ENCODE measurements at regions not wholly inside any gene's neighbourhood (a gene's known extent, or its start where the extent isn't known, plus 50 kb on each side); places are given as distances from the start of the nearest gene placed in this dataset.
A peak's percentile ranks its signal among the peaks of the same experiment; 100 is the strongest.

DNA sequence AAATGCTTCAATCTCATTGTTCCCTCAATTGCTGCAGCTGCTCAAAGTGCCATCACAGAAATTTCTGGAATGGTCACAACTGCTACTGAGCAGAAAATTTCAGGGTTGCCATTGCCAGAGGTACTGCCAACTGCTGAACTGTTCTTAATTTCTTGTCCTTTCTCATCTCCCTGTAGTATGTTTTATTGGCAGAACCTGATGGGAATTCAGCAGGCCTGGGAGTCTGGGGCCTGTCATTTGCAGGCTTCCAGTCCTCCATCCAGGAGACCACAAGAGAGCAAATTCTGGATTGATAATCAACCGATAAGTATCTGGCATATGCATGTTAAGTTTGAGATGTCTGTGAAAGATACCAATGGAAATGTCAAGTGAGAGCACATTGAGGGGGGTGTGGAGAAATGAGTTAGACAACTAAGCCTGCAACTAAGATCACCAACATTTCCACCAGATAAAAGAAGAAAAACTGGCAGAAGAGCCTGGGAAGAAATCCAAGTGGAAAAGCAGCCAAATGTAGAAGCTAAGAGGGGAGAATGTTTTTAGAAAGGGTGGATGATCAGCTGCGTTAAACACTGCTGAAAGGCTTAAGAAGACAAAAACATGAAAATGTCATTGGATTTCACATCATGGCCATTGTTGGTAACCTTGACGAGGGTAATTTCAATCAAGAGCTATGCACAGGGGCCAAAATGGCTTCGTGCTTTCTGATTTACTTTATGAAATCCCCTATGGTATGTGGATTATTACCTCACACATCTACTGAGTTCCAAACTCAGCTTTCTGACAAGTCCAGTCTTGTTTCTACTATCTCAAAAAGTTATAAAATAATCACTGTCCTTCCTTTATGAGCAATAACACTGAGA is 648.1 kb downstream of the PLPP3 start:
- no peak for DNase-seq (ENCODE audit: low read depth)

DNA sequence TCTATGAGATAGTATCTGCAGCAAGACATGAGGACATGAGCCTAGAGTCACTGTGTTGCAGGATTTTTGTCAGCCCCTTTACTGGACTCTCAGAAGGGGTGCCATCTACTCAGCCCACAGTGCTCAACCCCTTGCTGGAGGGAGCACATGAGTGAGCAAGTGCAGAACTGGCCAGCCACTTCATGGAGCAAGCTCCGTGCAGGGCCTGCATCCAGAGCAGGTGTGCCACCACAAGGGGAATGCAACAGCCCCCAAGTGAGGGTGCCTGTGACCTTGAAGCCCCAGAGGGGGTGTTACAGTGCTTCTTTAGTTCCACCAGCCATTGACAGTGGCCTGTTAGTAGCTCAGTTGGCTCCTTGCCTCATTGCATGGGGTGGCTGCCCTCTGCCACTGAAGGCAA is 649.7 kb downstream of the PLPP3 start:
- DNase-seq (ENCODE audit: low read depth) = no peak

DNA sequence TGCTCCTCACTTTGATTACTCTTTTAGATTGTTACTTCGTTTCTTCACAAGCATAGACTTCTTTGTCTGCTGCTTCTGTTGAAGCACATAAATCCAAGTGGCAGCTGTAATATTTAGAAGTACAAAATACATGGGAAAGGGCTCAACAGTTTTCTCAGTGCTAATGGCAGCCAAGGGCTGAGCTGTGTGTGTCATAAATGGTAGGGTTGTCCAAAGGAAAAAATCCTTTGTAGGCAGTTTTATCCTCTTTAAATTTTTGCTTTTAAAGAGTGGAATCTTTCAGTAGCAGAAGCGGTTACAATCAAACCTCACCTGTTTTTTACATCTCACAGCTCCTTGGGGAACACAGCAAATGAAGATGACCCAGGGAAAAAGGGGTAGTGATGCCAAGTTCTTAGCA is 650.8 kb downstream of the PLPP3 start:
- no peak for DNase-seq (ENCODE audit: low read depth)

DNA sequence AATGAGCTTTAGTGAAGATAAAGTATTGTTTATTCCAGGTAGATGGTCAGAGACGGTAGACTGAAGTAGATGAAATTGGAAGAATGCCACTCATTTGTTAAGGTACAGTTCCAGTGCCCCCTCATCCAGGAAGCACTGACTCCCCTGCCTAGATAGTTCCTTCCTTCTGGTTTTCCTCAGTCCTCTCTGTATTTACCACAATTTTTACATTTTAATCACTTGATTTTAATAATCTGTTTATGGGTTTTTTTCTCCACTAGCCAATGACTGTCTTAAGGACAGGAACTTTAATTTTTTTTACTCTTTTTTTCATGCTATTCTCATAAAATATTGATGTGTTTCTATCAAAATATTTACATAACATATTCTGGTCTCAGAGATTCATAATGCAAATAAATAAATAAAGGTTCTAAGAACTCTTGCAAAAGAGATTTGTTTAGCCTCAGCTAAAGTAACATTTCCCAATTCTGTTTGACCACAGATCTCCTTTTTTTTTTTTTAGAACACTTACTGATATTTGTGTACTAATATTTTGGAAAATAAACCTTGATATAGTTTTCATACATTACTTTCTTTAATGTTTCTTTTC is 651.6 kb downstream of the PLPP3 start:
- DNase-seq (ENCODE audit: low read depth) = no peak

DNA sequence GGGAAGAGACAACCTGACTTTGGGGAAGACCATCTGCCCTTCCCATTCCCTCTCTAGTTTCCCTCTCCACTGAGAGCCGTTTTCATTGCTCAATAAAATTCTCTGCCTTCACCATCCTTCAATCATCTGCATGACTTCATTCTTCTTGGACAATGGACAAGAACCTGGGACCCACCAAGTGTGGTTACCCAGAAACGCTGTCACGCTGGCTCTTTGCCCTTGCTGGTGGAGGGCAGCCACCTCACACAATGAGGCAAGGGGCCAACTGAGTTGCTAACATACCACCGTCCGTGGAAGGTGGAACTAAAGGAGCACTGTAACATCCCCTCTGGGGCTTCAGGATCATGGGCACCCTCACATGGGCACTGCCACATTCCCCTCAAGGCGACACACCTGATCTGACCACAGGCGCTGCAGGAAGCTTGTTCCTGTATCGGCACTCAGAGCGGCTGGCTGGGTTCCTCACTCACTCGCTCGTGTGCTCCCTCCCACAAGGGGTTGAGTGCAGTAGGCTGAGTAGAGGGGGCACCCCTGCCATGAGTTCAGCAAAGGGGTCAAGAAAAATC is 652.4 kb downstream of the PLPP3 start:
- DNase-seq (ENCODE audit: low read depth) = no peak

DNA sequence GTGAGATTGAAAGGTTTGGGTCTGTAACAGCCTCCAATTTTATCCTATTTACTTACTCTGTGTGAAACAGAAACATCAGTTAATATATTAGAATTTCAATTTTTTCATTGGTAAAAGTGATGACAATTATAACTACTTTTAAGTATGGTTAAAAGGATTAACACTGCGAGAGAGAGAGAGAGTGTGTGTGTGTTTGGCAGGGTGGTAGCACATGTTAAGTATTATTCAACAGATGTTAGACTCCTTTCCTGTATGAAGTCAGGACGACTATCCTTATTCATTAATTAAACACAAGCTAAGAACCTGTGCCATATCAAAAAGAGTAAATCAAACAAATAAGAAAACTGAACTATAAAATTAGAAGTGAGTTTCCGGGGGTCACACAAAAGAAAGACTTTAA is 662.5 kb downstream of the PLPP3 start:
- DNase-seq (ENCODE audit: low read depth) = no peak

DNA sequence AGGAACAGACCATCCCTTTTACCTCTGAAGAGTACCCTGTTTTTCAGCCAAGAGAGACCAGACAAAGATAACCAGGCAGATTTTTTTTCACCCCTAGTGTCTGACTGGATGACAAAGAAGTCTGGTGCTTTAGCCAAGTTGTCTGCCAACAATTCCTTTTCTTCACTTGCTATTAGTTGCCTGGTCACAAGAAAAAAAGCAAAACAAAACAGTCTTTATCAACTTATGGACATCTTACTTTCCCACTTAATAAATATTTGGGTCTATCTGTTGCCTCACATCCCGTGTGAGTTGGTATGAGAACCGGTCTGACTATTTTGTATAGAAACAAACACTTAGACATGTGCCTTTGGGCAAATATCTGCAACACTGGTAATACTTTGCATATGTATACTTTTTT is 662.9 kb downstream of the PLPP3 start:
- peak; percentile 55 for DNase-seq (ENCODE audit: low read depth)

DNA sequence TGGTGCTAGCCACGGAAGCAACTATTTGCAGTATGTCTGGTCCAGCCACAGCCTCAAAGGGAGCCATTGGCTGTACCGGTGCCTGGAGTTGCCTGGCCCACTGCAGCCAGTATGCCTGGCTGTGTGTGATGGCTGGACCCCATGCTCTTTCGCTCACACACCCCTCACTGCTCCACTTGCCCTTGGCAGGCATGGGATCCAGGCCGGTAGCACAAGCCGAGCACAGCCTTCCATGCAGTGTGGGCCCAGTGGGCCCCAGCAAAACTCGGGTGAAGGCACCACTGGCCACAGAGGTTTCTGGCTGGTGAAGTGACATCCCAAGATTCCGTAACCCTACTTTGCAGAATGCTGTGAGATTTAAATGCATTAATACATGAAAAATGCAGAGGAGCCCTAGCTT is 665.8 kb downstream of the PLPP3 start:
- DNase-seq (ENCODE audit: low read depth) = no peak

DNA sequence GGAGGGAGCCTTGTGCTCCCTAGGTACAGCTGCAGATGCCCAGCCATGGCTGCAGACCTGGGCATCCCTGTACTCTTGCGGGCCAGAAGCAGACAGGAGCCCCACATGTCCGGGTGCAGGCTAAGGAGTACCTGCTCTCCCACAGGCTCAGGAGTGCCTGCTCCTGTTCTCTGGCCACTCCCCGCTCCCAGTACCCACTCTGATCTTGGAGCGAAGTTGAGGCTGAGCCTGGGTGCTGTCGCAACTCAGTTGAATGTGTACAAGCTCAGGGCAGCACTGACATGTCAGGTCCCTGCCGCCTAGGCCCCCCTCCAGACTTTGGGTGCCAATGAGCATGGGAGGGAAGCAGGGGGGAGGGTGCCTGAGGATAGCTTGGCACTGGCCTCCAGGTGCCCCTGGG is 666.9 kb downstream of the PLPP3 start:
- no peak for DNase-seq (ENCODE audit: low read depth)

DNA sequence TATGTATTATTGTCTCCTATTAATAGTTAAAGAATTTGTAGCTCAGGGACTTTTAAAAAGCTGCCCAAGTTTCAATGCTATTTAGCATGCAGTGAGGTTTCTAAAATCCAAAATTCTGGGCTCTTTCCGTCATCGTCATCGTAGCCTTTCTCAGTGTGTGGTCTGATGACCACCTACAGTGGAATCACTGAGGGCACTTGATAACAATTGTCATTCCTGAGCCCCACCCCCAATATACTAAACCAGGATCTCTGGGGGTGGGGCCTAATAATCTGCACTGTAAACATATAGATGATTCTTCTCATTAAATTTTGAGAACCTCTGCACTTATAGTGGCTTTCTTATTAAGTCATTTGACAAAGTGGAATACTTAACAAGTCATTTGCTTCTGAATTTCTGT is 674.8 kb downstream of the PLPP3 start:
- no peak for DNase-seq (ENCODE audit: low read depth)

DNA sequence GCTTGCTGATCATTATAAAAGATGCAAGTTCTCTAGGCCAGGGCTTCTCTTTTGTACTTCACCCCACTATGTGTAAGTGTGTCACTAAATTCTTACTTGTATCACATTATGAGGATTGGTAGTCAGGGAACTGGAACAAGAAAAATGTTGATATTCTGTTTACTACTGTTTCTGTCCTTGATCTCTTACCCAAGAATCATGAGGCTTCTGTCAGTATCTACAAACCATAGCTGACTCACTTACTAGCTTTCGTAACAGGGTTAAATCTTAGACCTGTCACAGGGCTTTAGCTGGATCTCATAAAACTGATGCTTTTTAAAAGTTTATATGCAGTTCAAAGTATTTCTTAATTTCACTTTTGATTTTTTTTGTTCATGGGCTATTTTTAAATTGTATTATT is 681.2 kb downstream of the PLPP3 start:
- DNase-seq (ENCODE audit: low read depth) = peak; percentile 86

DNA sequence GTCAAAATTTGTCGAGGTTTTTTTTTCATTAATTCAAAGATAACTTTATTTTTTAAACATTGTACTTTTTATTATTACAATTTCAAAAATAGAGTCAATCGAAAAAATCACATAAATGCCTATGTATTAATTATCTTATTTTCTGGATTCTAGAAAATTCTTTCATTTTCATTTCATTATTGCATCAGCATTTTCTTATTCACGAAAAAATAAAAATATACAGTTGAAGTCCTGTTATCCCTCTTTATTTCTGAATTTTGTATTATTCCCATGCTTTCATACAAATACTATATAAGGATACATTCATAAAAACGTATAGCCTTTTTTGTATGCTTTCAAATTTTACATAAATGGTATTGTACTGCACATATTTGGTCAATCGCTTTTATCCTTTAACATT is 681.0 kb upstream of the USP24 start:
- no peak for DNase-seq (ENCODE audit: low read depth)

DNA sequence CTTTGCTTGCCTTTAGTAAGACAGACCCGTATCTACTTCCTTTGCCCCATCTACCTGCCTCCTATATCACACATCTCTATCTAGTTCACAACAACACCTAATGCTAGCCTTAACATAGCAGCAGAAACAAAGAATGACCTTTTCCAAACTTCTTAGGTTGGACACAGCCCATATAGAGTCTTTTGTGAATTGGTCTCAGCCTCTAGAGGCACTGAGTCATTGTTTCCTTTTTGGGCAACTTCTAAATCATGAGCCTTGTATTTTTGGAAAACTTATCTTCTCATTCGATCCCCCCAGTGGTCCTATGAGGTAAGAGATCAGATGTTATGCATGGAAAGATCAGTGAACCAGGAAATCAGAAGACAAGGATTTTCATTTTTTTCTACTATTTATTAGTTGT is 679.4 kb upstream of the USP24 start:
- no peak for DNase-seq (ENCODE audit: low read depth)

DNA sequence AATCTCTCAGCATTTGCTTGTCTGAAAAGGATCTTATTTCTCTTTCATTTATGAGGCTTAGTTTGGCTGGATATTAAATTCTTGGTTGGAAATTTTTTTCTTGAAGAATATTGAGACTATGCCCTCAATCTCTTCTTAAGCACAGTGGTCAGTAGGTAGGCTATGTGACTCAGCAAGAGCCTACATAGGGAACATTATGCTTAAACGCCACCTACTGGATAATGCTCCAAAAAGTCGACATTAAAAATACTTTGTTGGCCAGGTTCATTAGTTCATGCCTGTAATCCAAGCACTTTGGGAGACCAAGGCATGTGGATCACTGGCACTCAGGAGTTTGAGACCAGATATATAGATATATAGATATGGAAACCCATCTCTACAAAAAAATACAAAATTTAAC is 678.0 kb upstream of the USP24 start:
- DNase-seq (ENCODE audit: low read depth) = no peak

DNA sequence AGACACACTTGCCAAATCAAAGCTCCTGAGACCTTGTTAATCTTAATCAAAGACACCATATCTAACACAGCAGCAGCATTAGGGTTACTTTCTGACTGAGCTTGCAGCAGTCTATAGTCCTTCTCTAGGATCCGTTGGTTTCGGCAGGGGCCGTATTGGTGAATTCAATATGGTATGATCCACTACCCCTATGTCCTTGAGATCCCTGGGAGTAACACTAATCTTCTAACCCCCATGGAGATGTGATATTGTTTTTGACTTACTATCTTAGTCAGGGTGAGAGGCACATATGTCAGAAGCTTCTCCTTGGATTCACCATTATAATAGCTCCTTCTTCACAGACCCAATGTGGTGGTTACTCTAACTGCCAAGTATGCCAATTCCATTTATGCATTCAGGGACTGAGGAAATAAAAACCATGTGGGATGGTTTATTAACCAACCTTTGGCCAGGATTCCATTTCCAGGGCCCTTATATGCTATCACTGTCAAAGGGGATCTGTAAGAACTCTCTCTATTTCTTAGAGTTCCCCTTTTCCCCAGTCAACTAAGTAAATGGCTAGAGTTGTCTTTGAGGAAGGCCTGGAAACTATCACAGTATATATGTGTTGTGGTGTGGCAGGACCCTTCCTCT is 673.6 kb upstream of the USP24 start:
- DNase-seq (ENCODE audit: low read depth) = no peak

DNA sequence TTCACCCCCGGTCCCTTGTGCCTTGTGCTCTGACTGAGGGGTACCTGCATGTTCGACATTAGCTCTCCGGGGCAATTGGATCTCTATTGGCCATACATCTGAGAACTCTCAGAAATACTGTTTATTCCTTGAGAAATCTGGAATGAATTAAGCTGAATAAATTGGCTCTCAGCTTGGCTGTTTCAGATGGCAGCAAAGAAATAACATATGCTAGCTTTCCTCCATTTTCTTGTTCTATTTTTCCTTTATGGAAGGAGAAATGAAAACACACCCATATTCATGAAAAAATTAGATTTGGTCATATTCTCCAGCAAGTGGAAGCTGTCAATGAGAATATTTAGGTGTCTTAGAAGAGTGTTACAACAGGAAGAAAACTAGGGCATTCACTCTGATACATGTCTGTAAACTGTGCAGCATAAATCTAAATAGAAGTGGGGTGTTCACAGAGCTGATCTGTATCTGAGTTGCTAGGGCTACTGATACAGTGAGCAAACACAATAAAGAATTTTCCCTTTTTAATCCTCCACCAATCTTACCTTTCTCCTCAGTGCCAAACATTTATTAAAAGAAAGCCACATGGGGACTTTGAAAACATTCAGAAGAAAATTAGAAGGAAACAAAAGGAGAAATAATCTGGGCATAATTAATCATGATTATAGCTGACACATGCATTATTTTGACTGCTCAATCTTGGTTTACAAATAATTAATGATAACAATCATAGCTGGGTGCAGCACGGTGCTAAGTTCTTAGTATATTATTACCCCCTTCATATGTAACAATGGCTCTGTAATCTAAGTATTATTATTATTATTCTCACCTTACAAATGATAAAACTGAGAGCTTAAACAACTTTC is 671.9 kb upstream of the USP24 start:
- DNase-seq (ENCODE audit: low read depth) = no peak

DNA sequence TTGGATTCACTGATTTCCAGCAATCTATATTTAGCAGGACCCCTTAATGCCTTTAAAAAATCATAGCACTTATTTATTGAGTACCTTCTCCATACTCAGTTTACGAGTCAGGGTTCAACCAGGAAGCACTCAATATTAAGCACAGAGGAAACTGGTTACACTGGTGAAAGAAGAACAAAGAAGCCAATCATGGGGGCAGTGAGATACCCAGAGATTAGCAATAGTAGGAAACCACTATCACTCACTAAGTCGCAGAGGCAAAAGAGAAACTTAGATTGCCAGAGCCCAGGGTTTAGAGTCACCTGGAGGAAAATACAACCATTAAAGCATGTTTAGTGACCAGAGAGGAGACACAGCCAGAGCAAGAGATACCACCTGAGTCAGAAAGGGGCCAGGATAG is 670.5 kb upstream of the USP24 start:
- no peak for DNase-seq (ENCODE audit: low read depth)

DNA sequence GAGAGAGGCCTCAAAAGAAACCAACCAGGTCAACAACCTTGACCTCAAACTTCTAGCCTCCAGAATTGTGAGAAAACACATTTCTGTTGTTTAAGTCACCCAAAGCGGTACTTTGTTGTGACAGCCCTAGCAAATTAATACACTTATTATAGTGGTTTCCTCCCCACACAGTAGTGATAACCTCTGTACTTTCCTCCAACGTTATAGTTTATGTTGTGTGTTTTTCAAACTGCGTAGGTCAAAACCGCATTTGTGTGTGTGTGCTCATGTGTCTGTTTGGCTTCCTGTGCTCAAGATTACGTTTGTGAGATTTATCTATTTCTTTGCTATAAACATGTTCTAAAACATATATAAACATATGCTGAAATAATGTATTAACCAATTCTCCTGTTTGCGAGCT is 667.8 kb upstream of the USP24 start:
- no peak for DNase-seq (ENCODE audit: low read depth)

DNA sequence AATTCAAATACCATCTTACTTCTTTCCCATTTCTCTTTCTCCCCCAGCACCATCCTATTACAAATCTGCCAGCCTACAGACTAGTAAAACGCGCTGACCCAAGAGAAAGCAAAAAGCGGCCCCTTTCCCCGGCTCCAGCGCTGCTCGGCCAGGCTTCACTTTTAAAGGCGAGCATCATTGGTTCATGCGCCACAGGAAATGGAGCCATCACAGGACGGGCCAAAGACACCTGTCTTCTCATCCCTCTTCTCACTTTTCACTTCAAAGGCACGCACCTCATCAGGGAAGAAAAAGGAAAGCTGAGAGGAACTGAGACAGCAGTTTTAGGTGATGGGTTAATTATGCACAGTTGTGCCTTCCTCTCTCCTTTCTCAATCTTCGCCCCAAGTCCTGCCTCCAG is 664.2 kb upstream of the USP24 start:
- DNase-seq (ENCODE audit: low read depth) = no peak

DNA sequence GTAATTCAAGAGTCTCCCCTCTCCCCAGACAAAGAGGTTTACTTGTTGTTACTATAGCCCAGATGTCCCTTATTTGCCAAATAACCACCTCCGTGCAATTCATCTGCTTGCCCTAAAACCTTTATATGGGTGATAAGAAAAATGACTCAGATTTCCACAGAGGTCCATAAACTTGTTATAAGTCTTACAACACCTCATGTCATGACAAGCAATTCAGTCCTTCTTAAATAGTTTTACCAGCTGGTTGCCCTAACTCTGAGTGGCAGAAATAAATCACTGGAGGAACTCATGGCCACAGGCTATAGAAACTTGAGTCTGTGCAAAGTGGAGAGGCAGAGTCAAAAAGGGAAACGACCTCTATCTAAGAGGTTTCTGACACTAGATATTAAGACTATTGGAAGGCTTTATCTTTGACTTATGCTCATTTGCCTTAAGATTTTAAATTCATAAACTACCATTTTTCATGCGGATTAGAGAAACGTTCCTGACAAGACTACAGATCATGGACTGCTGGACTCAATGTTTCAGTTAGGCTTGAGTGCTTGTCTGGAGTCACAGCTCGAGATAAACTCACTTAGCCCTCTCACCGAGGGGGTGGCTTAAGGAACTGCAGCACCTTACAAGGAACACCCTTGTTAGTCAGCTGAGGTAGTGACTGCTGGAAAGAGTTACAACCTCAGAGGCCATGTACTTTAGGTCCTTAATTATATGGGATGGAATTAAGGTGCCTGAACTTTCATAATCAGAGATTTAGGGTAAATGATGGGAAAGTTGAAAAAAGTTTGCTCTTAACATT is 662.5 kb upstream of the USP24 start:
- DNase-seq (ENCODE audit: low read depth) = no peak

DNA sequence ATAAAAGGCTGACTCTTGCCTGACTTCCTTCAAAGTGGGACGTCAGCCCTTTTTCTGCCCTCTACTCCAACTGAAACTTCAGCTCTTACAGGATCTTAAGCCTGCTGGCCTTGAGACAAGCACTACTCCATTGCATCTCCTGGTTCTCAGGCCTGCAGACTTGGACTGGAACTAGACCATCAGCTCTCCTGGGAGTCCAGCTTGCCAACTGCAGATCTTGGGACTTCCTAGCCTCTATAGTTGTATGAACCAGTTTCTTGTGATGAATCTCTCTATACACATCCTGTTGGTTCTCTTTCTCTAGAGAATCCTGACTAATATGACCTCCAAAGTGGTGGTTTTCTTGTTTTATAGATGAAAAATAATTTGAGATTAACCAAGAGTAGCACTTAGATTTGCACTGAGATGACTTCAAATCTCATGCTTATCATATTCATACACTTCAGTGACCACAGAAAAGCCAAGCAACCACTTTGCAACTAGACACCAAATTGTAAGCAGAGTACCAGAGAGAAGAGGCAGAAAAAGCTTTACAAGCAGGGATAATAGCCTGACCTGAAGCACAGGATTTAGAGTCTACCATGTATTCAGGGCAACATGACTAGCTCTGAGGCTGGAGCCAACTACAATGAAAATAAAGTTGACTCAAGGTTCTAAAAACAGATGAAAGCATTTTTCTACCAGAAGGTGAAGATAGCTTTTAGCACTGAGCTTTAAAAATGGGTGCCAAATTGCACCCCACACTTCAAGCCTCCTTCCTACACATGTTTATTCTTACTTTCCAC is 661.3 kb upstream of the USP24 start:
- DNase-seq (ENCODE audit: low read depth) = no peak
